MCF 10A (cell line): ENCODE measurements at regions not wholly inside any gene's neighbourhood (a gene's known extent, or its start where the extent isn't known, plus 50 kb on each side); places are given as distances from the start of the nearest gene placed in this dataset.

Experiments
- BruUV-seq: library from RNA; stranded (reverse); fragments of 400-500 nt; replicated peaks from 2 replicates; lab custom pipeline; 2021; lab: Mats Ljungman, UMichigan
- CTCF ChIA-PET: fragments of 300-600 bp; sonication (Branson Sonifier 250); formaldehyde crosslinking; extraction: SDS; loops from one replicate; lab custom pipeline; 2021; ENCODE audit warnings: antibody characterized with exemption, inconsistent platforms; lab: Yijun Ruan, JAX
- POLR2A ChIA-PET: fragments of 300-600, 350-650 bp; sonication (Branson Sonifier 250); formaldehyde crosslinking; extraction: SDS; loops from one replicate; lab custom pipeline; 2020; ENCODE audit warnings: antibody characterized with exemption, inconsistent platforms; lab: Yijun Ruan, JAX
- DNase-seq: peaks from one replicate; pipeline ENCODE4 v3.0.0-alpha.2; 2018; ENCODE audit not compliant: unreplicated experiment
- H3K27ac Mint-ChIP-seq: one replicate; pipeline ENCODE4 v1.8.0; 2022; ENCODE audit warnings: mild to moderate bottlenecking, low read depth, mixed read lengths; ENCODE audit not compliant: unreplicated experiment
- H3K27me3 Mint-ChIP-seq: one replicate; pipeline ENCODE4 v1.8.0; 2022; ENCODE audit warnings: mixed read lengths; ENCODE audit not compliant: insufficient read depth, unreplicated experiment
- H3K36me3 Mint-ChIP-seq: one replicate; pipeline ENCODE4 v1.8.0; 2022; ENCODE audit warnings: mild to moderate bottlenecking, moderate library complexity, mixed read lengths; ENCODE audit not compliant: insufficient read depth, unreplicated experiment
- H3K4me1 Mint-ChIP-seq: one replicate; pipeline ENCODE4 v1.8.0; 2022; ENCODE audit warnings: mixed read lengths; ENCODE audit not compliant: insufficient read depth, unreplicated experiment
- H3K4me3 Mint-ChIP-seq: one replicate; pipeline ENCODE4 v1.8.0; 2022; ENCODE audit warnings: mild to moderate bottlenecking, moderate library complexity, mixed read lengths; ENCODE audit not compliant: unreplicated experiment
- H3K9me3 Mint-ChIP-seq: one replicate; pipeline ENCODE4 v1.8.0; 2022; ENCODE audit warnings: mixed read lengths; ENCODE audit not compliant: unreplicated experiment
- intact Hi-C: fragments of 100-400 bp; cut with micrococcal nuclease; formaldehyde crosslinking; loops from 2 replicates; pipeline ENCODE4 v1.14.1; 2022
- TF ChIP-seq, protein P1 (sequence below): fragments of 200-600 bp; IDR thresholded peaks from one replicate; pipeline ENCODE4 v1.8.0; 2022; ENCODE audit warnings: antibody characterized with exemption, mild to moderate bottlenecking; ENCODE audit not compliant: unreplicated experiment

DNA sequence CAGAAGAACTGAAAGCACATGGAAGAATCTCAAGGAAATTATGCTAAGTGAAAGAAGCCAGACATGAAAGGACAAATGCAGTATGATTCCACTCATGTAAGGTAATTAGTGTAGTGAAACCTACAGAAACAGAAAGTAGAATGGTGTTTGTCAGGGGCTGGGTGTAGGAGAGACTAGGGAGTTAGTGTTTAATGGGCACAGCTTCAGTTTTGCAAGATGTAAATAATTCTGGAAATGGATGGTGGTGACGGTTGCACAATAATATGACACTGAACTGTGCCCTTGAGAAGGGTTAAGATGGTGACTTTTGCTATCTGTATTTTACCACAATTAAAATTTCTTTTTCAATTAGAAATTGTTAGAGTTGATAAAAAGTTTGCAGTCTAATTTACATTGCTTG is 157.3 kb upstream of the ADCY1 start:
- no peak overlapping the region for H3K4me3 Mint-ChIP-seq
- CTCF ChIA-PET: no interaction called here
- TF ChIP-seq, protein P1, sequence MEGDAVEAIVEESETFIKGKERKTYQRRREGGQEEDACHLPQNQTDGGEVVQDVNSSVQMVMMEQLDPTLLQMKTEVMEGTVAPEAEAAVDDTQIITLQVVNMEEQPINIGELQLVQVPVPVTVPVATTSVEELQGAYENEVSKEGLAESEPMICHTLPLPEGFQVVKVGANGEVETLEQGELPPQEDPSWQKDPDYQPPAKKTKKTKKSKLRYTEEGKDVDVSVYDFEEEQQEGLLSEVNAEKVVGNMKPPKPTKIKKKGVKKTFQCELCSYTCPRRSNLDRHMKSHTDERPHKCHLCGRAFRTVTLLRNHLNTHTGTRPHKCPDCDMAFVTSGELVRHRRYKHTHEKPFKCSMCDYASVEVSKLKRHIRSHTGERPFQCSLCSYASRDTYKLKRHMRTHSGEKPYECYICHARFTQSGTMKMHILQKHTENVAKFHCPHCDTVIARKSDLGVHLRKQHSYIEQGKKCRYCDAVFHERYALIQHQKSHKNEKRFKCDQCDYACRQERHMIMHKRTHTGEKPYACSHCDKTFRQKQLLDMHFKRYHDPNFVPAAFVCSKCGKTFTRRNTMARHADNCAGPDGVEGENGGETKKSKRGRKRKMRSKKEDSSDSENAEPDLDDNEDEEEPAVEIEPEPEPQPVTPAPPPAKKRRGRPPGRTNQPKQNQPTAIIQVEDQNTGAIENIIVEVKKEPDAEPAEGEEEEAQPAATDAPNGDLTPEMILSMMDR: no peak
- peaks cover 26% of the 10 kb centered on the region for H3K27me3 Mint-ChIP-seq
- no peak overlapping the region for H3K27ac Mint-ChIP-seq
- DNase-seq: no peak
- H3K36me3 Mint-ChIP-seq: no peaks in the 10 kb centered on the region
- no peaks in the 10 kb centered on the region for H3K9me3 Mint-ChIP-seq
- intact Hi-C loops: no loop called here
- H3K4me1 Mint-ChIP-seq: no peaks in the 10 kb centered on the region
- POLR2A ChIA-PET: interaction anchor here (0.9 kb wide), 1 partner anchor 14 kb away, joined by 4 read pairs; no protein-coding TSS in a partner anchor
- no TSS peak for BruUV-seq

DNA sequence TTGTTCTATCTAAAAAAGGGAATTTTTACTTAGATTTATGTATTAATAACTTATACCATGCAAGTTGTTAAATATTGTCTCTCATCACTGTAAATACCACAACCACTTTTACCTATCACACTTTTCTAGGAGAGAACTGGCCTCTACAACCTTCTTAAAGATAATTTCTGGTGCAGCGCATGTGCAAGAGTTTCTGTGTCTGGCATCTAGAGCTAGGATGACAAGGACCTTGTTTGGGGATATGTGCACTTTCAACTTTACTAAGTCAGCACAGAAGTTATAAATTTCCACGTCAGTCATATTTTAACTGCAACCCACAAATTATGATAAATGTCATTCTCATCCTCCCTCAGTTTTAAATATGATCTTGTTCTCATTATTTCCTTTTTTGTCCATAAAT is 156.9 kb upstream of the ADCY1 start:
- intact Hi-C loops: no loop called here
- TF ChIP-seq, protein P1: no peak
- Mint-ChIP-seq H3K27ac (no peak overlapping the region), H3K9me3 (no peaks in the 10 kb centered on the region), H3K36me3 (no peaks in the 10 kb centered on the region), H3K27me3 (peaks cover 26% of the 10 kb centered on the region), H3K4me1 (no peaks in the 10 kb centered on the region), H3K4me3 (no peak overlapping the region)
- POLR2A ChIA-PET: interaction anchor here (0.9 kb wide), 1 partner anchor 14 kb away, joined by 4 read pairs; no protein-coding TSS in a partner anchor
- no TSS peak for BruUV-seq
- DNase-seq: no peak
- CTCF ChIA-PET: interaction anchor here (0.6 kb wide), 1 partner anchor 223 kb away, joined by 3 read pairs; no protein-coding TSS in a partner anchor

DNA sequence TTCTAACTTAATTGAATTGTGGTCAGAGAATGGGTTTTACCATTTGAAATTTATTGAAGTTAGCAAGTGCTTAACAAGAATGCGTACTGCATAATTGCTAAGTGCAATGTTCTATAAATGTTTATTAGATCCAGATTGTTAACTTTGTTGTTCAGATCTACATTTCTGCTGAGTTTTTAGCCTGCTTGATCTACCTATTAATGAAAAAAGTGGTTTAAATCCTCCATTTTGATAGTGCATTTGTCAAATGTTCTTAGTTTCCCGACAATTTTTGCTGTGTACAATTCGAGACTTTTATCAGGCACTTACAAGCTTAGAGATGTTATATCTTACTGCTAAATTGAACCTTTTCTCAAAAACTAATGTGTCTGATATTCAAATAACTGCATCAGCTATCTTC is 156.4 kb upstream of the ADCY1 start:
- TF ChIP-seq, protein P1: no peak
- no peaks in the 10 kb centered on the region for H3K4me1 Mint-ChIP-seq
- ChIA-PET POLR2A (interaction anchor here (0.9 kb wide), 1 partner anchor 14 kb away, joined by 4 read pairs; no protein-coding TSS in a partner anchor), CTCF (interaction anchor here (0.6 kb wide), 2 partner anchors 69 to 224 kb away, joined by 3 read pairs; no protein-coding TSS in a partner anchor)
- H3K4me3 Mint-ChIP-seq: no peak overlapping the region
- H3K9me3 Mint-ChIP-seq: no peaks in the 10 kb centered on the region
- H3K36me3 Mint-ChIP-seq: no peaks in the 10 kb centered on the region
- intact Hi-C loops: no loop called here
- H3K27ac Mint-ChIP-seq: no peak overlapping the region
- DNase-seq: no peak
- no TSS peak for BruUV-seq
- H3K27me3 Mint-ChIP-seq: peaks cover 26% of the 10 kb centered on the region

DNA sequence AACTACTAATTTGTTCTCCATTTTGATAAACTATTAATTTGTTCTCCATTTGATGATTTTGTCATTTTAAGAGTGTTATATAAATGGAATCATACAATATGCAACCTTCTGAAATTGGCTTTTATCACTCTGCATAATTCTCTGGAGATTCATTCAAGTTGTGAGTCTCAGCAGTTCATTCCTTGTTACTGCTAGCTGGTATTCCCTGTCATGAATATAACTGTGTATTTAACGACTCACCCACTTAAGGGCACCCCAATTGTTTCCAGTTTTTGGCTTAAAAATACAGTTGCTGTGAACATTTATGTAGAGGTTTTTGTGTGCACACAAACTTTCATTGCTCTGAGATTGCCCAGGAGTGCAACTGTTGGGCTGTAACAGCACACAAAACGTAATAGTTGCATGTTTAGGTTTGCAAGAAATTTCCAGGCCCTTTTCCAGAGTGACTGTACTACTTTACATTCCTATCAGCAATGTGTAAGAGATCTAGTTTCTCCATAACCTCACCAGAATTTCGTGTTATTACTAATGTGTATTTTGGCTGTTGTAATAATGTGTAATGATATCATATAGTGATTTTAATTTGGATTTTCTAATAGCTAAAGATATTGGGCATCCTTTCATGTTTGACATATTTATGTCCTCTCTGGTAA is 153.2 kb upstream of the ADCY1 start:
- CTCF ChIA-PET: interaction anchor here (0.7 kb wide), 1 partner anchor 49 kb away, joined by 3 read pairs; no protein-coding TSS in a partner anchor
- Mint-ChIP-seq H3K27me3 (peaks cover 26% of the 10 kb centered on the region), H3K4me3 (no peak overlapping the region), H3K36me3 (no peaks in the 10 kb centered on the region), H3K9me3 (no peaks in the 10 kb centered on the region), H3K27ac (no peak overlapping the region), H3K4me1 (no peaks in the 10 kb centered on the region)
- no peak for DNase-seq
- TF ChIP-seq, protein P1: no peak
- intact Hi-C loops: no loop called here
- POLR2A ChIA-PET: no interaction called here
- BruUV-seq: no TSS peak
